A172 (cell line): ENCODE measurements at regions not wholly inside any gene's neighbourhood (a gene's known extent, or its start where the extent isn't known, plus 50 kb on each side); places are given as distances from the start of the nearest gene placed in this dataset.

Source experiments
- DNase-seq: peaks from one replicate; pipeline ENCODE4 v3.0.0-alpha.2; 2015; ENCODE audit warnings: low spot score

- DNase-seq, result no peak
Observed at GRCh38 chr13:105316731-105317130, 1218.7 kb downstream of the EFNB2 start.

- DNase-seq, result no peak
Observed at GRCh38 chr13:105312906-105313305, 1222.6 kb downstream of the EFNB2 start.

GRCh38 chr13:105311094-105311493 is 1224.4 kb downstream of the EFNB2 start:
- DNase-seq, result no peak

GRCh38 chr13:105307776-105308175 is 1227.7 kb downstream of the EFNB2 start:
- DNase-seq, result no peak

GRCh38 chr13:105297839-105298238 is 1237.6 kb downstream of the EFNB2 start:
- no peak for DNase-seq

- DNase-seq, result no peak
Observed at GRCh38 chr13:105291987-105292386, 1243.5 kb downstream of the EFNB2 start.

- no peak for DNase-seq
Observed at GRCh38 chr13:105290596-105290995, 1244.9 kb downstream of the EFNB2 start.

GRCh38 chr13:105285526-105285925 is 1249.9 kb downstream of the EFNB2 start:
- DNase-seq, result no peak

- no peak for DNase-seq
Observed at GRCh38 chr13:105282406-105283285, 1252.8 kb downstream of the EFNB2 start.

GRCh38 chr13:105278943-105279381 is 1256.5 kb downstream of the EFNB2 start:
- no peak for DNase-seq

- DNase-seq, result no peak
Observed at GRCh38 chr13:105276571-105276970, 1258.9 kb downstream of the EFNB2 start.

- no peak for DNase-seq
Observed at GRCh38 chr13:105273665-105274222, 1261.7 kb downstream of the EFNB2 start.

GRCh38 chr13:105272660-105273631 is 1262.5 kb downstream of the EFNB2 start:
- no peak for DNase-seq

- no peak for DNase-seq
Observed at GRCh38 chr13:105266615-105267014, 1268.8 kb downstream of the EFNB2 start.

- no peak for DNase-seq
Observed at GRCh38 chr13:105262579-105262978, 1272.9 kb downstream of the EFNB2 start.

- DNase-seq, result no peak
Observed at GRCh38 chr13:105259426-105259825, 1276.0 kb downstream of the EFNB2 start.

GRCh38 chr13:105255472-105255871 is 1280.0 kb downstream of the EFNB2 start:
- DNase-seq, result no peak

GRCh38 chr13:105251293-105251692 is 1284.2 kb downstream of the EFNB2 start:
- DNase-seq, result no peak

GRCh38 chr13:105247830-105248229 is 1287.6 kb downstream of the EFNB2 start:
- no peak for DNase-seq

GRCh38 chr13:105240371-105240770 is 1295.1 kb downstream of the EFNB2 start:
- DNase-seq, result no peak

- DNase-seq, result no peak
Observed at GRCh38 chr13:105232439-105232838, 1303.0 kb downstream of the EFNB2 start.

- no peak for DNase-seq
Observed at GRCh38 chr13:105232006-105232405, 1303.5 kb downstream of the EFNB2 start.
